GM23338 (cell line): ENCODE measurements at regions not wholly inside any gene's neighbourhood (a gene's known extent, or its start where the extent isn't known, plus 50 kb on each side); places are given as distances from the start of the nearest gene placed in this dataset.
A peak's percentile ranks its signal among the peaks of the same experiment; 100 is the strongest.

ENCODE experiments used
- ATAC-seq: fragments of 200-7000 bp; cut with Tn5 transposase; 3 replicates; pipeline ENCODE4 v1.9.1; 2020
- DNase-seq: peaks from one replicate; pipeline ENCODE4 v3.0.0-alpha.2; 2015; ENCODE audit warnings: low spot score
- H2AFZ ChIP-seq: fragments of 200-600 bp; sonication (generic); 2 replicates; pipeline ENCODE4 v1.8.0; 2016; ENCODE audit warnings: antibody characterized with exemption, mild to moderate bottlenecking, moderate library complexity
- H3F3A ChIP-seq: fragments of 200-600 bp; sonication (generic); replicated peaks from 2 replicates; pipeline ENCODE4 v1.8.0; 2017; ENCODE audit warnings: antibody characterized with exemption, mixed run types, low read depth
- H3K27ac ChIP-seq: fragments of 200-600 bp; sonication (generic); 2 replicates; pipeline ENCODE4 v1.6.1; 2016; ENCODE audit warnings: low read depth
- H3K27me3 ChIP-seq: fragments of 200-600 bp; sonication (generic); 2 replicates; pipeline ENCODE4 v1.8.0; 2016; ENCODE audit warnings: mild to moderate bottlenecking, mixed run types, moderate library complexity; ENCODE audit not compliant: insufficient read depth
- H3K36me3 ChIP-seq: fragments of 200-600 bp; sonication (generic); 2 replicates; pipeline ENCODE4 v1.8.0; 2016; ENCODE audit warnings: mild to moderate bottlenecking; ENCODE audit not compliant: insufficient read depth
- H3K4me1 ChIP-seq: fragments of 200-600 bp; sonication (generic); 2 replicates; pipeline ENCODE4 v1.8.0; 2016; ENCODE audit warnings: mild to moderate bottlenecking, moderate library complexity; ENCODE audit not compliant: insufficient read depth
- H3K4me2 ChIP-seq: fragments of 200-600 bp; sonication (generic); 2 replicates; pipeline ENCODE4 v1.7.1; 2017; ENCODE audit warnings: mixed run types
- H3K4me3 ChIP-seq: fragments of 200-600 bp; sonication (generic); 2 replicates; pipeline ENCODE4 v1.6.1; 2016; ENCODE audit warnings: mixed run types
- H3K79me2 ChIP-seq: fragments of 200-600 bp; sonication (generic); replicated peaks from 2 replicates; pipeline ENCODE4 v1.8.0; 2017; ENCODE audit warnings: mild to moderate bottlenecking; ENCODE audit not compliant: insufficient read depth
- H3K9me2 ChIP-seq: fragments of 200-600 bp; sonication (generic); 2 replicates; pipeline ENCODE4 v1.8.0; 2017; ENCODE audit not compliant: insufficient read depth
- H4K20me1 ChIP-seq: fragments of 200-600 bp; sonication (generic); replicated peaks from 2 replicates; pipeline ENCODE4 v1.8.0; 2017; ENCODE audit warnings: mild to moderate bottlenecking; ENCODE audit not compliant: insufficient read depth
- H3K27ac Mint-ChIP-seq: 2 replicates; pipeline ENCODE4 v1.8.0; 2020; ENCODE audit warnings: inconsistent platforms, mild to moderate bottlenecking, moderate library complexity, mixed read lengths
- H3K27me3 Mint-ChIP-seq: 3 replicates; pipeline ENCODE4 v1.8.0; 2022; ENCODE audit warnings: low read depth, mild to moderate bottlenecking, moderate library complexity, mixed read lengths, inconsistent platforms; ENCODE audit not compliant: insufficient read depth, poor library complexity
- H3K36me3 Mint-ChIP-seq: 3 replicates; pipeline ENCODE4 v1.8.0; 2021; ENCODE audit warnings: low read depth, mild to moderate bottlenecking, inconsistent platforms, moderate library complexity, mixed read lengths
- H3K4me1 Mint-ChIP-seq: 3 replicates; pipeline ENCODE4 v1.8.0; 2020; ENCODE audit warnings: mild to moderate bottlenecking, inconsistent platforms, mixed read lengths
- H3K4me3 Mint-ChIP-seq: 3 replicates; pipeline ENCODE4 v1.8.0; 2021; ENCODE audit warnings: moderate library complexity, mild to moderate bottlenecking, inconsistent platforms, mixed read lengths
- H3K9me3 Mint-ChIP-seq: 3 replicates; pipeline ENCODE4 v1.8.0; 2020; ENCODE audit warnings: moderate library complexity, mild to moderate bottlenecking, inconsistent platforms, mixed read lengths
- EZH2 ChIP-seq: fragments of 200-600 bp; sonication (generic); IDR thresholded peaks from one replicate; pipeline ENCODE4 v1.8.0; 2017; ENCODE audit warnings: antibody characterized with exemption, mild to moderate bottlenecking, low read depth; ENCODE audit not compliant: unreplicated experiment
- NANOG ChIP-seq: IDR thresholded peaks from 2 replicates; pipeline ENCODE4 v1.6.1; 2016; ENCODE audit warnings: antibody characterized with exemption, borderline replicate concordance
- TF ChIP-seq, protein P1 (sequence below), 2 experiments: fragments of 200-600 bp in 1 of 2; sonication (generic) in 1 of 2; conservative IDR thresholded peaks; 2 replicates each; pipeline versions ENCODE4 v1.5.1 to v1.6.1; 2016 to 2017; ENCODE audit warnings: antibody characterized with exemption in 2 of 2, low read depth in 2 of 2, mild to moderate bottlenecking in 2 of 2, moderate library complexity in 1 of 2
- TF ChIP-seq, protein P2 (sequence below): IDR thresholded peaks from one replicate; pipeline ENCODE4 v1.6.1; 2018; ENCODE audit warnings: antibody characterized with exemption; ENCODE audit not compliant: unreplicated experiment

GRCh38 chr6:82045965-82046756 is 201.4 kb downstream of the IBTK start:
- no peak overlapping the region for H3K4me2 ChIP-seq
- H3K4me3 ChIP-seq: no peak overlapping the region
- Mint-ChIP-seq H3K27ac (no peak overlapping the region), H3K36me3 (no peaks in the 10 kb centered on the region), H3K27me3 (peaks cover 1% of the 10 kb centered on the region), H3K4me3 (no peak overlapping the region), H3K9me3 (no peaks in the 10 kb centered on the region), H3K4me1 (no peaks in the 10 kb centered on the region)
- H3K27me3 ChIP-seq: no peaks in the 10 kb centered on the region
- no peak overlapping the region for H3K27ac ChIP-seq
- DNase-seq (no peak), ATAC-seq (no peak)
- no peak for TF ChIP-seq NANOG
- TF ChIP-seq EZH2: no peak
- TF ChIP-seq, protein P1, sequence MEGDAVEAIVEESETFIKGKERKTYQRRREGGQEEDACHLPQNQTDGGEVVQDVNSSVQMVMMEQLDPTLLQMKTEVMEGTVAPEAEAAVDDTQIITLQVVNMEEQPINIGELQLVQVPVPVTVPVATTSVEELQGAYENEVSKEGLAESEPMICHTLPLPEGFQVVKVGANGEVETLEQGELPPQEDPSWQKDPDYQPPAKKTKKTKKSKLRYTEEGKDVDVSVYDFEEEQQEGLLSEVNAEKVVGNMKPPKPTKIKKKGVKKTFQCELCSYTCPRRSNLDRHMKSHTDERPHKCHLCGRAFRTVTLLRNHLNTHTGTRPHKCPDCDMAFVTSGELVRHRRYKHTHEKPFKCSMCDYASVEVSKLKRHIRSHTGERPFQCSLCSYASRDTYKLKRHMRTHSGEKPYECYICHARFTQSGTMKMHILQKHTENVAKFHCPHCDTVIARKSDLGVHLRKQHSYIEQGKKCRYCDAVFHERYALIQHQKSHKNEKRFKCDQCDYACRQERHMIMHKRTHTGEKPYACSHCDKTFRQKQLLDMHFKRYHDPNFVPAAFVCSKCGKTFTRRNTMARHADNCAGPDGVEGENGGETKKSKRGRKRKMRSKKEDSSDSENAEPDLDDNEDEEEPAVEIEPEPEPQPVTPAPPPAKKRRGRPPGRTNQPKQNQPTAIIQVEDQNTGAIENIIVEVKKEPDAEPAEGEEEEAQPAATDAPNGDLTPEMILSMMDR (conservative IDR thresholded peaks at IDR 0.05; ENCODE audit: low read depth in 2 of 2): no peak
- H3K36me3 ChIP-seq: no peaks in the 10 kb centered on the region
- H3F3A ChIP-seq: no peaks in the 10 kb centered on the region
- H3K4me1 ChIP-seq: no peaks in the 10 kb centered on the region
- H3K9me2 ChIP-seq: no peaks in the 10 kb centered on the region; the same call in 1 of the 2 replicates
- H2AFZ ChIP-seq: no peak overlapping the region
- no peaks in the 10 kb centered on the region for H3K79me2 ChIP-seq
- no peaks in the 10 kb centered on the region for H4K20me1 ChIP-seq

GRCh38 chr6:82040405-82041221 is 206.9 kb downstream of the IBTK start:
- Mint-ChIP-seq H3K9me3 (no peaks in the 10 kb centered on the region), H3K4me1 (no peaks in the 10 kb centered on the region), H3K36me3 (no peaks in the 10 kb centered on the region), H3K27ac (no peak overlapping the region), H3K4me3 (no peak overlapping the region), H3K27me3 (peaks cover 1% of the 10 kb centered on the region)
- H4K20me1 ChIP-seq: no peaks in the 10 kb centered on the region
- H3K4me3 ChIP-seq: no peak overlapping the region
- peak overlapping the region; percentile 45; the same call in 1 of the 2 replicates for H2AFZ ChIP-seq
- no peaks in the 10 kb centered on the region for H3K4me1 ChIP-seq
- ATAC-seq: peak; percentile 96
- no peaks in the 10 kb centered on the region for H3K79me2 ChIP-seq
- H3K36me3 ChIP-seq: no peaks in the 10 kb centered on the region
- no peaks in the 10 kb centered on the region for H3F3A ChIP-seq
- peak; percentile 79 for DNase-seq
- no peak overlapping the region for H3K4me2 ChIP-seq
- no peak overlapping the region for H3K27ac ChIP-seq
- H3K9me2 ChIP-seq: no peaks in the 10 kb centered on the region; the same call in 1 of the 2 replicates
- TF ChIP-seq, protein P2, sequence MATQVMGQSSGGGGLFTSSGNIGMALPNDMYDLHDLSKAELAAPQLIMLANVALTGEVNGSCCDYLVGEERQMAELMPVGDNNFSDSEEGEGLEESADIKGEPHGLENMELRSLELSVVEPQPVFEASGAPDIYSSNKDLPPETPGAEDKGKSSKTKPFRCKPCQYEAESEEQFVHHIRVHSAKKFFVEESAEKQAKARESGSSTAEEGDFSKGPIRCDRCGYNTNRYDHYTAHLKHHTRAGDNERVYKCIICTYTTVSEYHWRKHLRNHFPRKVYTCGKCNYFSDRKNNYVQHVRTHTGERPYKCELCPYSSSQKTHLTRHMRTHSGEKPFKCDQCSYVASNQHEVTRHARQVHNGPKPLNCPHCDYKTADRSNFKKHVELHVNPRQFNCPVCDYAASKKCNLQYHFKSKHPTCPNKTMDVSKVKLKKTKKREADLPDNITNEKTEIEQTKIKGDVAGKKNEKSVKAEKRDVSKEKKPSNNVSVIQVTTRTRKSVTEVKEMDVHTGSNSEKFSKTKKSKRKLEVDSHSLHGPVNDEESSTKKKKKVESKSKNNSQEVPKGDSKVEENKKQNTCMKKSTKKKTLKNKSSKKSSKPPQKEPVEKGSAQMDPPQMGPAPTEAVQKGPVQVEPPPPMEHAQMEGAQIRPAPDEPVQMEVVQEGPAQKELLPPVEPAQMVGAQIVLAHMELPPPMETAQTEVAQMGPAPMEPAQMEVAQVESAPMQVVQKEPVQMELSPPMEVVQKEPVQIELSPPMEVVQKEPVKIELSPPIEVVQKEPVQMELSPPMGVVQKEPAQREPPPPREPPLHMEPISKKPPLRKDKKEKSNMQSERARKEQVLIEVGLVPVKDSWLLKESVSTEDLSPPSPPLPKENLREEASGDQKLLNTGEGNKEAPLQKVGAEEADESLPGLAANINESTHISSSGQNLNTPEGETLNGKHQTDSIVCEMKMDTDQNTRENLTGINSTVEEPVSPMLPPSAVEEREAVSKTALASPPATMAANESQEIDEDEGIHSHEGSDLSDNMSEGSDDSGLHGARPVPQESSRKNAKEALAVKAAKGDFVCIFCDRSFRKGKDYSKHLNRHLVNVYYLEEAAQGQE: no peak
- TF ChIP-seq, protein P1 (conservative IDR thresholded peaks at IDR 0.05; ENCODE audit: low read depth in 2 of 2): peak; percentile 70 to 75
- no peaks in the 10 kb centered on the region for H3K27me3 ChIP-seq
